HG03575 (cell line): ENCODE measurements at regions not wholly inside any gene's neighbourhood (a gene's known extent, or its start where the extent isn't known, plus 50 kb on each side); places are given as distances from the start of the nearest gene placed in this dataset.

Experiments
- ATAC-seq: cut with Tn5 transposase; IDR thresholded peaks from one replicate; pipeline ENCODE4 v1.9.1; 2021; ENCODE audit not compliant: unreplicated experiment, insufficient number of reproducible peaks, low FRiP score; ENCODE audit errors: extremely low read depth

- ATAC-seq, result no peak
These were observed 213.5 kb upstream of the MKI67 start for GRCh38 chr10:128339753-128340152.

- ATAC-seq, result no peak
These were observed 219.1 kb upstream of the MKI67 start for GRCh38 chr10:128345353-128345752.

GRCh38 chr10:128360783-128361182 lies 234.6 kb upstream of the MKI67 start:
- ATAC-seq, result no peak

- ATAC-seq, result no peak
These were observed 235.3 kb upstream of the MKI67 start for GRCh38 chr10:128361487-128361886.

- no peak for ATAC-seq
These were observed 236.3 kb upstream of the MKI67 start for GRCh38 chr10:128362514-128362913.

GRCh38 chr10:128364631-128365030 lies 238.4 kb upstream of the MKI67 start:
- ATAC-seq, result no peak

- ATAC-seq, result no peak
These were observed 239.0 kb upstream of the MKI67 start for GRCh38 chr10:128365156-128365725.

- no peak for ATAC-seq
These were observed 241.6 kb upstream of the MKI67 start for GRCh38 chr10:128367807-128368206.

GRCh38 chr10:128369101-128369650 lies 243.0 kb upstream of the MKI67 start:
- ATAC-seq, result no peak

GRCh38 chr10:128373071-128373749 lies 247.0 kb upstream of the MKI67 start:
- ATAC-seq, result no peak

GRCh38 chr10:128373831-128374230 lies 247.6 kb upstream of the MKI67 start:
- no peak for ATAC-seq

GRCh38 chr10:128375171-128375570 lies 248.9 kb upstream of the MKI67 start:
- ATAC-seq, result no peak

- ATAC-seq, result no peak
These were observed 251.3 kb upstream of the MKI67 start for GRCh38 chr10:128377364-128377987.

GRCh38 chr10:128377988-128378387 lies 251.8 kb upstream of the MKI67 start:
- ATAC-seq, result no peak

GRCh38 chr10:128380946-128381345 lies 254.7 kb upstream of the MKI67 start:
- no peak for ATAC-seq

- ATAC-seq, result no peak
These were observed 256.0 kb upstream of the MKI67 start for GRCh38 chr10:128382225-128382624.

GRCh38 chr10:128384831-128385230 lies 258.6 kb upstream of the MKI67 start:
- no peak for ATAC-seq

- ATAC-seq, result no peak
These were observed 260.0 kb upstream of the MKI67 start for GRCh38 chr10:128386231-128386630.

GRCh38 chr10:128386816-128387604 lies 260.8 kb upstream of the MKI67 start:
- no peak for ATAC-seq
